ENCODE measurements at regions not wholly inside any gene's neighbourhood (a gene's known extent, or its start where the extent isn't known, plus 50 kb on each side); places are given as distances from the start of the nearest gene placed in this dataset.

- no peak for DNase-seq
These were observed 102.9 kb upstream of the RIOK3 start for GRCh38 chr18:23350188-23350587.

GRCh38 chr18:23351521-23351920 lies 101.6 kb upstream of the RIOK3 start:
- no peak for DNase-seq

GRCh38 chr18:23352042-23352441 lies 101.0 kb upstream of the RIOK3 start:
- no peak for DNase-seq

GRCh38 chr18:23353459-23353858 lies 99.6 kb upstream of the RIOK3 start:
- DNase-seq, result no peak

- DNase-seq, result no peak
These were observed 98.5 kb upstream of the RIOK3 start for GRCh38 chr18:23354625-23355024.

GRCh38 chr18:23355206-23355605 lies 97.9 kb upstream of the RIOK3 start:
- no peak for DNase-seq

- no peak for DNase-seq
These were observed 96.7 kb upstream of the RIOK3 start for GRCh38 chr18:23356424-23356823.

- DNase-seq, result no peak
These were observed 96.0 kb upstream of the RIOK3 start for GRCh38 chr18:23356915-23357601.

GRCh38 chr18:23357996-23358594 lies 95.0 kb upstream of the RIOK3 start:
- DNase-seq, result no peak

GRCh38 chr18:23359421-23359820 lies 93.7 kb upstream of the RIOK3 start:
- no peak for DNase-seq

GRCh38 chr18:23363865-23364570 lies 89.1 kb upstream of the RIOK3 start:
- DNase-seq, result no peak

- DNase-seq, result no peak
These were observed 87.5 kb upstream of the RIOK3 start for GRCh38 chr18:23365602-23366001.

- DNase-seq, result no peak
These were observed 83.8 kb upstream of the RIOK3 start for GRCh38 chr18:23369266-23369665.

GRCh38 chr18:23373570-23373969 lies 79.5 kb upstream of the RIOK3 start:
- no peak for DNase-seq

GRCh38 chr18:23377669-23378301 lies 75.3 kb upstream of the RIOK3 start:
- DNase-seq, result no peak

GRCh38 chr18:23378302-23378686 lies 74.8 kb upstream of the RIOK3 start:
- DNase-seq, result no peak

GRCh38 chr18:23380001-23380550 lies 73.0 kb upstream of the RIOK3 start:
- no peak for DNase-seq

GRCh38 chr18:23380817-23381216 lies 72.3 kb upstream of the RIOK3 start:
- no peak for DNase-seq

- DNase-seq, result no peak
These were observed 69.6 kb upstream of the RIOK3 start for GRCh38 chr18:23383494-23383893.

- DNase-seq, result no peak
These were observed 68.0 kb upstream of the RIOK3 start for GRCh38 chr18:23384778-23385736.

GRCh38 chr18:23386317-23386716 lies 66.8 kb upstream of the RIOK3 start:
- no peak for DNase-seq

- no peak for DNase-seq
These were observed 65.8 kb upstream of the RIOK3 start for GRCh38 chr18:23387265-23387664.
